ENCODE measurements at regions not wholly inside any gene's neighbourhood (a gene's known extent, or its start where the extent isn't known, plus 50 kb on each side); places are given as distances from the start of the nearest gene placed in this dataset.
A peak's percentile ranks its signal among the peaks of the same experiment; 100 is the strongest.

GRCh38 chr6:137589067-137589848, 95.1 kb upstream of the OLIG3 start:
- 57 to 61% methylated on average over 9 of the region's 9 CpGs for WGBS, 2 donors
- Histone ChIP-seq H3K27ac (no peak overlapping the region), H3K9me3 (peaks cover 0 to 31% (median 14%) of the 10 kb centered on the region in 11 donors), H3K4me1 (no peaks in the 10 kb centered on the region), H3K27me3 (peaks cover 0 to 5% (median 0%) of the 10 kb centered on the region in 7 donors), H3K4me3 (no peak overlapping the region), H3K36me3 (no peaks in the 10 kb centered on the region)
- TF ChIP-seq CTCF (IDR thresholded peaks at IDR 0.05) = peak in 2 of 9 donors; percentile 22 to 56
- intact Hi-C loops (cut with DNase I) = no loop called here
- DNase-seq (no peak), ATAC-seq (peak in 1 of 8 donors; percentile 25)

DNA sequence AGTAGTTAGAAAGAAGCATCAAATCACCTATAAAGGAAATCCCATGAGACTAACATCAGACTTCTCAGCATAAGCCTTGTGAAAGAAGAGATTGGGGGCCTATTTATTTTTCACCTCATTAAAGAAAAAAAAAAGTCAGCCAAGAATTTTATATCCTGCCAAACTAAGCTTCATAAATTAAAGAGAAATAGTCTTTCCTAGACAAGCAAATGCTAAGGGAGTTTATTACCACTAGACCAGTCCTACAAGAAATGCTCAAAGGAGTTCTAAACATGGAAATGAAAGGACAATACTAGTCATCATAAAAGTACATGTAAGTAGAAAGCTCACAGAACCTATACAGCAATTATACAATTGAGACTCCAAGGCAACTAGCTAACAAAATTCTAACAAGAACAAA, 96.5 kb upstream of the OLIG3 start:
- H3K4me1 ChIP-seq = no peaks in the 10 kb centered on the region
- H3K4me3 ChIP-seq = no peak overlapping the region
- H3K9me3 ChIP-seq = peaks cover 0 to 31% (median 14%) of the 10 kb centered on the region in 11 donors
- no peak for DNase-seq
- no peak overlapping the region for H3K27ac ChIP-seq
- ATAC-seq = no peak
- no peaks in the 10 kb centered on the region for H3K36me3 ChIP-seq
- H3K27me3 ChIP-seq = peaks cover 0 to 7% (median 0%) of the 10 kb centered on the region in 7 donors
- TF ChIP-seq CTCF (IDR thresholded peaks at IDR 0.05) = no peak
- intact Hi-C loops (cut with DNase I) = no loop called here

DNA sequence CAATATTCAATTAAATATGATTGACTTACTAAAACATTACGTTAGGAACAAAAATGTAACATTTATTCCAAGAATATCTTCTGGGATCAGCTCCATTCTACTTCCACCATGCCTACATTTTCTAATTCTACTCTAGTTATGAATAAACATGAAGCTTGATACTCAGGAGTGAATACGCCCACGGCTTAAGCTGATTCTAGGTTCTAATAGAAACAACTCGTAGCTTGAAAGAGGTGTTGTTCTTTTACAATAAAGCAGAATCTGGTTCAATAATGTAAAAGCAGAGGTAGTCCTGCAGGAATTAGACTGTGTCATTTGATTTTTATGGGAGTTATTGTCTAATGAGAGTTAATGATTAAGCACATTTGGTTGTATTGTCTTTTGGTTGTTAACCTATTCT, 107.3 kb upstream of the OLIG3 start:
- Histone ChIP-seq H3K4me3 (no peak overlapping the region), H3K27ac (no peak overlapping the region), H3K27me3 (peaks cover 0 to 48% (median 24%) of the 10 kb centered on the region in 7 donors), H3K4me1 (no peaks in the 10 kb centered on the region), H3K9me3 (peaks cover 0 to under 1% (median 0%) of the 10 kb centered on the region in 11 donors), H3K36me3 (no peaks in the 10 kb centered on the region)
- TF ChIP-seq CTCF (IDR thresholded peaks at IDR 0.05) = no peak
- intact Hi-C loops (cut with DNase I) = no loop called here
- DNase-seq = no peak
- WGBS, 2 donors = 75 to 82% methylated on average over 4 of the region's 4 CpGs
- no peak for ATAC-seq

DNA sequence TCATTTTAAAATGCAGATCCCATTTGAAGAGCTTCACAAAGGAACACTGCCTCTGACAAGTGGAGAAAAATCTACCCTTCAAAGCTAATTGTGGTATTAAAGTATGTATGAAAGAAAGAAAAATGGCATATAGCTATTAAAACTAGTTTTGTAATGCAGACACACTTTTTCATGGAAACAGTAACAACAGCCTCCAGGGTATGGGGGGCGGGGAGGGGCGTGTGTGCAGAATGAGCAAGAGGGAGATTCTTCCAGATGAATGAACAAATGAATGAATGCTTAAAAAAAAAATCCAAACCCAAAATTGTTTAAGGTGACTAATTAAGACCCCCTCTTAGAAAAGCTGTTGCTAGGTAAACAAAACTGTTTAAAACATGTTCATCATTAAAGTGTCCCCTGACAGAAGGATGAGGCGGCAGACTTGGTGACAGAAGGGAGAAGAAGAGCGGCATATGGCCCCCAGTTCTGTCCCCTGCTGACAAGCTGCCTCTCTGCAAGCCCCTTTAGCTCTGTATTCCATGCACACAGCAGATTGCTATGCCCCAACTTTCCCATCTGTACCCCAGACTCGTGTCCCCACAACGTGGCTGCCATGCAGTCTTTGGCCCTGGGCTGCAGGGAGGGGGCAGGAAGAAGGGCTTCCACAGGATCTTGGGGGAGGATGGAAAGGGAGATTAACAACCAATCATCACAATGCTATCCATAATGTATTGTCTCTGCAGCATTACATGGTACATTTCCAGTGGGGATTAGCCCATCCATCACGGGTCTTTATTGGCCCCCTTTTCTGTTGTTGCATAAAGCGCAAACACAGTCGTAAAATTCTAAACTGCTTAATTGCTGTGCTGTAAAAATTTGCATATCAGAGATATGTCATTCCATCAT, 108.4 kb upstream of the OLIG3 start:
- 60 to 69% methylated on average over 9 of the region's 9 CpGs for WGBS, 2 donors
- Histone ChIP-seq H3K4me3 (no peak overlapping the region), H3K27ac (no peak overlapping the region), H3K36me3 (no peaks in the 10 kb centered on the region), H3K4me1 (no peaks in the 10 kb centered on the region), H3K27me3 (peaks cover 0 to 52% (median 24%) of the 10 kb centered on the region in 7 donors), H3K9me3 (no peaks in the 10 kb centered on the region)
- ATAC-seq (no peak), DNase-seq (no peak)
- intact Hi-C loops (cut with DNase I) = no loop called here
- no peak for TF ChIP-seq CTCF (IDR thresholded peaks at IDR 0.05)

All from heart right ventricle (tissue), 16 donors.